Vagina (tissue), 2 donors: ENCODE measurements at regions not wholly inside any gene's neighbourhood (a gene's known extent, or its start where the extent isn't known, plus 50 kb on each side); places are given as distances from the start of the nearest gene placed in this dataset.

ENCODE experiments used
- POLR2A ChIP-seq, 2 donors: fragments of 450-650 bp; IDR thresholded peaks; one replicate each; pipeline ENCODE4 v1.6.1; 2017; ENCODE audit warnings: antibody characterized with exemption in 2 of 2, mild to moderate bottlenecking in 2 of 2, moderate library complexity in 2 of 2
- TF ChIP-seq, protein P1 (sequence below), 3 experiments: fragments of 450-650 bp in 2 of 3; fragments of 200-600 bp in 1 of 3; sonication (generic) in 1 of 3; IDR thresholded peaks; one replicate each; pipeline ENCODE4 v1.5.1; 2017 to 2019; ENCODE audit warnings: antibody characterized with exemption in 3 of 3, mild to moderate bottlenecking in 2 of 3, moderate library complexity in 2 of 3

DNA sequence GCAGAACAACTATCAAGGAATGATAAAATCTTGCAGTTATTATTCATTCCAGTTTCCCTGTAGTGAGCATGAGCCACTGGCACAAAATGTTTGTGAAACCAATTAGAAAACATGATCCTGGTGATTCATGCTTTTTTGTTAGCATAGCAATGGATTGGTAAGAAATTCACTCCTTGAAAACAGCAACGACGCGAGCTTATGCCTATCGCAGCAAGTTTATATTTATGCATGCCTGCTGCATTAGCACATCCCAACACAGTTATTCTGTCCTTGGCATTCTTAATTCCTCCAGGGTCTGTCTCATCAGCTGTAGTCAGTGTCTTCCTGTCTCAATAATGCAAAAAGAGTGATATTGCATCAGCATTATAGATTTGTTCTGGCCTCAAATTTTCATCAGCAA, 975.9 kb downstream of the STIM2 start:
- TF ChIP-seq, protein P1, sequence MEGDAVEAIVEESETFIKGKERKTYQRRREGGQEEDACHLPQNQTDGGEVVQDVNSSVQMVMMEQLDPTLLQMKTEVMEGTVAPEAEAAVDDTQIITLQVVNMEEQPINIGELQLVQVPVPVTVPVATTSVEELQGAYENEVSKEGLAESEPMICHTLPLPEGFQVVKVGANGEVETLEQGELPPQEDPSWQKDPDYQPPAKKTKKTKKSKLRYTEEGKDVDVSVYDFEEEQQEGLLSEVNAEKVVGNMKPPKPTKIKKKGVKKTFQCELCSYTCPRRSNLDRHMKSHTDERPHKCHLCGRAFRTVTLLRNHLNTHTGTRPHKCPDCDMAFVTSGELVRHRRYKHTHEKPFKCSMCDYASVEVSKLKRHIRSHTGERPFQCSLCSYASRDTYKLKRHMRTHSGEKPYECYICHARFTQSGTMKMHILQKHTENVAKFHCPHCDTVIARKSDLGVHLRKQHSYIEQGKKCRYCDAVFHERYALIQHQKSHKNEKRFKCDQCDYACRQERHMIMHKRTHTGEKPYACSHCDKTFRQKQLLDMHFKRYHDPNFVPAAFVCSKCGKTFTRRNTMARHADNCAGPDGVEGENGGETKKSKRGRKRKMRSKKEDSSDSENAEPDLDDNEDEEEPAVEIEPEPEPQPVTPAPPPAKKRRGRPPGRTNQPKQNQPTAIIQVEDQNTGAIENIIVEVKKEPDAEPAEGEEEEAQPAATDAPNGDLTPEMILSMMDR (IDR thresholded peaks at IDR 0.05), result no peak
- TF ChIP-seq POLR2A (IDR thresholded peaks at IDR 0.05), result no peak
